Effector memory CD4-positive, alpha-beta T cell (primary cell): ENCODE measurements at regions not wholly inside any gene's neighbourhood (a gene's known extent, or its start where the extent isn't known, plus 50 kb on each side); places are given as distances from the start of the nearest gene placed in this dataset.

Experiments used
- DNase-seq, 3 donors: peaks; one replicate each; pipeline ENCODE4 v3.0.0-alpha.2; 2020
- H3K27ac ChIP-seq: 2 replicates; pipeline ENCODE4 v1.7.0; 2013; ENCODE audit warnings: mild to moderate bottlenecking, low read length, moderate library complexity; ENCODE audit not compliant: insufficient read depth, poor library complexity, severe bottlenecking
- H3K27me3 ChIP-seq: replicated peaks from 2 replicates; pipeline ENCODE4 v1.7.0; 2013; ENCODE audit warnings: mild to moderate bottlenecking, low read length; ENCODE audit not compliant: insufficient read depth, control insufficient read depth, poor library complexity, severe bottlenecking
- H3K36me3 ChIP-seq: 2 replicates; pipeline ENCODE4 v1.7.0; 2013; ENCODE audit warnings: mild to moderate bottlenecking, low read length, moderate library complexity; ENCODE audit not compliant: control insufficient read depth, insufficient read depth
- H3K4me1 ChIP-seq: 2 replicates; pipeline ENCODE4 v1.7.0; 2013; ENCODE audit warnings: low read length, mild to moderate bottlenecking; ENCODE audit not compliant: control insufficient read depth, insufficient read depth, poor library complexity, severe bottlenecking
- H3K4me3 ChIP-seq: 2 replicates; pipeline ENCODE4 v1.7.0; 2013; ENCODE audit warnings: low read length, low read depth, mild to moderate bottlenecking; ENCODE audit not compliant: insufficient read depth, poor library complexity, severe bottlenecking
- H3K9me3 ChIP-seq: 2 replicates; pipeline ENCODE4 v1.7.0; 2013; ENCODE audit warnings: mild to moderate bottlenecking, low read length, moderate library complexity; ENCODE audit not compliant: control insufficient read depth

DNA sequence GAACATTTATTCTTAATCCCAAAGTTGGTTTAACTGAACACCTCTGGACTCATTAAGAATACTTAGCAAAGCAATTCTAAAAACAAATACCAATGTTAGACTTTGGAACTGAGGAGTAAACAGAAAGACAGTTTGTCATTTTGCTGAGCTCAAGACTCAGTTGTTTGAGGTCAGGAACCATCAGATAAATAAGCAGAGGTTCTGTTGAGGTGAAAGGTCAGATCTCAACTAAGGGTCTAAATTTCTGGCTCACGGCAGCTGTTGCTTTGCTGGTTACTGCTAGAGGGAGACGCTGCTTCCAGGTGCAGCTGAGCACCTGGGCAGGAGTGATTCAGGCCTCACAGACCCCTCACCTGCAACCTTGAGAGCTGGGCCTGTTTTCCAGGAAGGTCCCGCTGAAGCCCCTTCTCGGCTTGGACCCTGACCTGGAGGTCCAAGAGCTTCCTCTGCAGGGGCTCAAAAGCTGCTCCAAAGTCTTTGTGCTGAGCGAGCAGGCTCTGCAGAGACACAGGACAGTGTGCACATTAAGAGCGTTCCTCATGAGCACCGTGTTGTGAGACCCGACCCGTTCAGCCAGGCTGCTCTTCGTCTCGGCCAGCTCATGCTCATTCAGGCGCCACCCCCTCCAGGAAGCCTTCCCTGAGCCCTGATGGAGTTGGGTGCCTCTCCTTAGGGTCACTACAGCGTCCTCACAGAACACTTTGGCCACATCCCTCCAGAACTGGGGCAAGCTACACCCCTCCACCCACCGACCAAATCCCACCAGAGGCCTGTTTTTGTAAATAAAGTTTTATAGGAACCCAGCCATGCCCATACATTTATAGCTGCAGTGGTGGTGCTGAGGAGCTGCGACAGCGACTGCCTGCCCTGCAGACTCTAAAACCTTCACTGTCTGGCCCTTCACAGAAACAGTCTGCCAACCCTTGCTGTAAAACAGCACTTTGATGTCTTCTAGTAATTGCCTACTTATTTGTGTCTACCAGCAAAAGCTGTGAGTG lies 72.0 kb downstream of the SYNE3 start:
- no peak for DNase-seq
- no peak overlapping the region for H3K4me3 ChIP-seq
- H3K4me1 ChIP-seq, result no peaks in the 10 kb centered on the region
- no peaks in the 10 kb centered on the region for H3K9me3 ChIP-seq
- H3K27me3 ChIP-seq, result no peaks in the 10 kb centered on the region
- H3K36me3 ChIP-seq, result peaks cover 62% of the 10 kb centered on the region
- H3K27ac ChIP-seq, result no peak overlapping the region

DNA sequence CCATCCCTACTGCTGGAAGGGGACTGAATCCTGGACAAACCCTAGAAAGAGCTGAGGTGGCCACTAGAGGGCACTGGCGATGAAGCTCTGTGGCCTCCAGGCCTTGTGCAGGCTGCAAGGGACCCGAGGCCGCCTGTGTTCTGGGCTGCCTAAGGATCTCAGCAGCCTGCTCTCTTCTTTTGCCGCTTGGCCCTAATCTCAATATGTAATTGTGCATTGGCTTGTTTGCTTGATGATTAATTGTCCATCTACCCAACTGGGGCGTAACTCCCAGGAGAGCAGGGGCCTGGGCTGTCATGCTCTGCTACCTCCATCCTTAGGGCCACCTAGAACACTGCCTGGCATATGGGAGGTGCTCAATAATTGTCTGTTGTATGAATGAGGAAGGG lies 73.8 kb downstream of the SYNE3 start:
- Histone ChIP-seq H3K27me3 (no peaks in the 10 kb centered on the region), H3K9me3 (no peaks in the 10 kb centered on the region), H3K4me3 (no peak overlapping the region), H3K4me1 (no peaks in the 10 kb centered on the region), H3K27ac (no peak overlapping the region), H3K36me3 (peaks cover 62% of the 10 kb centered on the region)
- DNase-seq, result peak; percentile 21 to 51 (median 51)

DNA sequence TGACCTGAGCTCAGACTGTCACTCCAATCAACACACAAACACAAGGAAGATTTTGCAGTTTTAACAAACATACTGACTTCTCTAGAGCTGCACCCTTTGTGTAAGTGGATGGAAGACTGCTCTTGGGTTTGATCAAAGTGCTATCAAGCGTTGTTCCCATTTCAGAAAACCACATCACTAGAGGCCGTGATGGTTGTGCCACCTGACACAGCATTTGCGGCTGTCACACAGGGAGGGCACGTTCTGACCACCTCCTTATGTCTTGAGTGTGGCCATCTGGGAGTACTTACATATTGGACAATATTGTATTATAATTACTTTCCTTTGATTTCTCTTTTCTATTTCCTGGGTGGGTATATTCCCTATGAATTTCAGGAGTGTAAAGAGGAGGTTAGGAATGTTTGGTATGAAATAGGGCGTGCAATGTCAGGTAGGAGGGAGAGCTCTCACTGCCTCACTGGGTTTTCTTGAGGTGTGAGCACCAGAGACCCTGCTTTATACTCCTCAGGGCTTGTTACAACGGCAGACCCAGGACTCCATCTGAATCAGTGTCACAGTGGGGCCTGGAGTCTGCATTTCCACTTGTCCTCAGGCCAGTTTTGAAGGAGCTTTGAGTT lies 74.3 kb downstream of the SYNE3 start:
- Histone ChIP-seq H3K27ac (no peak overlapping the region), H3K36me3 (peaks cover 64% of the 10 kb centered on the region), H3K4me3 (no peak overlapping the region), H3K9me3 (no peaks in the 10 kb centered on the region), H3K4me1 (no peaks in the 10 kb centered on the region), H3K27me3 (no peaks in the 10 kb centered on the region)
- DNase-seq, result no peak

DNA sequence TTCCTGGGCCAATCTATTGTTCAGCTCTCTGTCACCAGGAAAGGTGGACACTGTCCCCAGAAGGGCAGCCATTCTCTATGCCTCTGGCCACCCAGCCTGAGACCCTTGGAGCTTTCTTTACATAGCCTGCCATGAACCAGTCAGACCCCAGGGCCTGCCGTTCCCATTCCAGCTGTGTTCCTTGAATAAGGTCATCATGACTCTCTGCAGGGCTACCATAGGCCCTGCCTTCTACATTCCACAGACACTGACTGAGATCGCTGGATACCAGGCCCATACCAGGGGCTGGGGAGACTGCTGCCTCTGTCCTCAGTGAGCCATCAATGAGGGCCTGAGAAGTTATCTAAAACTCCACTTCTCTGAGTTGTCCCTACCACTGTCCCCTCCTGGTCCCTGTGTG lies 75.5 kb downstream of the SYNE3 start:
- no peak for DNase-seq
- Histone ChIP-seq H3K27me3 (no peaks in the 10 kb centered on the region), H3K9me3 (no peaks in the 10 kb centered on the region), H3K4me3 (no peak overlapping the region), H3K36me3 (peaks cover 69% of the 10 kb centered on the region), H3K4me1 (no peaks in the 10 kb centered on the region), H3K27ac (no peak overlapping the region)

DNA sequence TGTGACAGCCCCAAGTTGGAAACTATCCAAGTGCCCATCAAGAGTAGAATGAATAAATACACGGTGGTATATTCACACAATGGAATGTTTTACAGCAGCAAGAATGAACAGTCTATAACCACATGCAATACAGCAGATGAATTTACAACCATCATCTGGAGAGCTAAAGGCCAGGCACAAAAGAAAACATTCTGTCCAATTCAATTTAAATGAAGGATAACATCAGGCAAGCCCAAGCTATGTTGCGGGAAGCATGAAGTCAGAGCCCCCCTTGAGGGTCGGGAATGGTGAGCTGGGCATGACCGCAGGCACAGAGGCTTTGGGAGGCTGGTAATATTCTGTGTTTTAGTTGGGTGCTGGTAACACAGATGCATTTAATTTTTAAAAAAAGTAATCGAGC lies 76.0 kb downstream of the SYNE3 start:
- H3K27ac ChIP-seq, result no peak overlapping the region
- H3K9me3 ChIP-seq, result no peaks in the 10 kb centered on the region
- no peak for DNase-seq
- no peaks in the 10 kb centered on the region for H3K4me1 ChIP-seq
- peaks cover 69% of the 10 kb centered on the region for H3K36me3 ChIP-seq
- no peaks in the 10 kb centered on the region for H3K27me3 ChIP-seq
- H3K4me3 ChIP-seq, result no peak overlapping the region

DNA sequence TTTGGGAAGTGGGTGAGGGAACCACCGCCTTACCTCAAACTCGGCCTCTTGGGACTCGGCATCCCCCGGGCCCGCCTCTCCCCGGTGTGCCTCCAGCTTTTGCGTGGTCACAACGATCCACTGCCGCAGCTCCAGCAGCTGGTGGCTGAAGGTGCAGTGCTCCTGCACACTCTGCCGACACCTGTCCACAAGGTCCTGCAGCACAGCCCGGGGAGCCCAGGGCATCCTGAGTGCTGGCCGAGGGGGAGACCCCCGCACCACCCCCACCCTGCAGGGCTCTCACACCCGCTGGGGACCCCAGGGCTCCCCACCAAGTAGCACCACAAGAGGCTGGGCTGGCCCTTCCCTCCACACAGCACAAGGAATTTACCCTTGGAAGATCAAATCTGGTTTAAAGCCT lies 76.6 kb downstream of the SYNE3 start:
- H3K4me1 ChIP-seq, result no peaks in the 10 kb centered on the region
- DNase-seq, result no peak
- H3K36me3 ChIP-seq, result peaks cover 67% of the 10 kb centered on the region
- H3K9me3 ChIP-seq, result no peaks in the 10 kb centered on the region
- no peak overlapping the region for H3K27ac ChIP-seq
- no peaks in the 10 kb centered on the region for H3K27me3 ChIP-seq
- H3K4me3 ChIP-seq, result no peak overlapping the region

DNA sequence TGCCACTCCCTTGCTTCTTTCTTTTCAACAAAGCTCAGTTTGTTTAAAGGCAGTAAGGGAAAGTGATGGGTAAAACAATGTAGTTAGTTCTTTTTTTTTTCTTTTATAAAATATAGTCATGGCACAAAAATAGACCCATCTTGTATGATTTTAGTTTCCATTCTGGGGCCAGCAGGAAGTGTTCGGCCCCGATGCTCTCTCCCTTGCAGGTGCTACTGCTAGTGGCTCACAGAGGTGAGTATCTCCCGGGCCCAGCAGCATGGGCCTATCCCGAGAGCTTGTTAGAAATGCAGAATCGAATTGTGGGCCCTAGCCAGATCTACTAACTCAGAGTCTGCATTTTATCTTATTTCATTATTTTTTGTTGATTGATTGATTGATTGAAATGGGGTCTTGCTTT lies 78.7 kb downstream of the SYNE3 start:
- Histone ChIP-seq H3K4me1 (no peaks in the 10 kb centered on the region), H3K4me3 (no peak overlapping the region), H3K27me3 (no peaks in the 10 kb centered on the region), H3K27ac (no peak overlapping the region), H3K36me3 (peaks cover 76% of the 10 kb centered on the region), H3K9me3 (no peaks in the 10 kb centered on the region)
- DNase-seq, result no peak

DNA sequence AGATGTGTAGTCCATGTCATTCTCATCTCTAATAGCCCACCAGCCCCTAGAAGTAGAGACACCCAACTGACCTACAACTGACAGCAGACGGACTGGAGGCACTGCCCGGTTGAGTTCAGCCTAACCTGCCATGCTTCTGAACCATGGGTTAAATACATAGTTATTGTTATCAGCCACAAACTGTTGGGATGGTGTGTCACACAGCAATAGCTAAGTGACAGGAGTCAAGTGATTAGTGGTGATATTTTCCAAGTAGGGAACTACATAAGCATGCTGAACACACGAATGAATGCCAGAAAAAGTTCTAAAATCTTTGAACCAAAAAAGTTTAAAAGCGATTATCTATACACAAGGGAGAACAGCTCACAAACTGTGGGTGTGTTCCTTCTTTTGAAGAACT lies 80.1 kb downstream of the SYNE3 start:
- H3K9me3 ChIP-seq, result no peaks in the 10 kb centered on the region
- H3K27ac ChIP-seq, result no peak overlapping the region
- no peaks in the 10 kb centered on the region for H3K4me1 ChIP-seq
- no peaks in the 10 kb centered on the region for H3K27me3 ChIP-seq
- no peak overlapping the region for H3K4me3 ChIP-seq
- peaks cover 81% of the 10 kb centered on the region for H3K36me3 ChIP-seq
- DNase-seq, result no peak

DNA sequence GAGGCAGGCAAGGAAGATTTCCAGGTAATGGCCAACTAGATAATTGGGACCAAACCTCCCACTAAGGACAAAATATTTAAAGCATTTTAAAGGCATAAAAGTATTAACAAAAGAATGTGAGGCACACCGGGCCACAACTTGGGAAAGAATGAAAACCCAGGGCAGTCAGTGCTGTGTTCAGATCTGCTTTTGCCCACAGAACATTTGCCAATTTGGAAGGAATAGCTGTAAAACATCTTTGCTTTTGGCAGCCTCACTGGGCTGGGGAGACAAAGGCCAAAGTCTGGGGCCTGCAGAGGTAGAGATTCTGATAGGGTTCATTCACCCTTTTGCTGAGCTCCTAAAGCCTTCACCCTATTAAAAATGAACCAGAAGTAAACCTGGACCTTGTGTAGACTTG lies 82.3 kb downstream of the SYNE3 start:
- H3K36me3 ChIP-seq, result peaks cover 85% of the 10 kb centered on the region
- H3K4me1 ChIP-seq, result no peaks in the 10 kb centered on the region
- H3K27me3 ChIP-seq, result no peaks in the 10 kb centered on the region
- H3K9me3 ChIP-seq, result no peaks in the 10 kb centered on the region
- no peak overlapping the region for H3K27ac ChIP-seq
- H3K4me3 ChIP-seq, result no peak overlapping the region
- DNase-seq, result no peak

DNA sequence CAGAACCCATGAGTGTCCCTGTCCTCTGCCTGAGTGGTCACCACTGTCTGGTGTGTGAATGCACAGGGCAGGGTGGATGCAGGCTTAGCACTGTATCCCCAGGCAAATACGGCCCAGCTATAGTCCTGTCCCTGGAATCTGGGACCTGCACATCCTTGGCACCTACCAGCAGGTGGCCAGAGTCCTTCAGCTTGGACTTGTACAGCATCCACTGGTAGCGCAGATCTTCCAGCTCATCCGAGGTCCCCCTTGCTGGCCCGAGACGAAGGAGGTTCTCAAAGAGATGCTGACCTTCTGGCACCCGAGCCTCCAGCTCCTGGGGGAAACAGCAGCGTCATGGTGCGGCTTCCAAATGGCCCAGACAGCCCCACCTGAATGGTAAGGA lies 83.4 kb downstream of the SYNE3 start:
- H3K4me3 ChIP-seq, result no peak overlapping the region
- H3K36me3 ChIP-seq, result peaks cover 84% of the 10 kb centered on the region
- DNase-seq, result no peak
- no peak overlapping the region for H3K27ac ChIP-seq
- H3K9me3 ChIP-seq, result no peaks in the 10 kb centered on the region
- no peaks in the 10 kb centered on the region for H3K27me3 ChIP-seq
- no peaks in the 10 kb centered on the region for H3K4me1 ChIP-seq
